ENCODE measurements at regions not wholly inside any gene's neighbourhood (a gene's known extent, or its start where the extent isn't known, plus 50 kb on each side); places are given as distances from the start of the nearest gene placed in this dataset.

DNA sequence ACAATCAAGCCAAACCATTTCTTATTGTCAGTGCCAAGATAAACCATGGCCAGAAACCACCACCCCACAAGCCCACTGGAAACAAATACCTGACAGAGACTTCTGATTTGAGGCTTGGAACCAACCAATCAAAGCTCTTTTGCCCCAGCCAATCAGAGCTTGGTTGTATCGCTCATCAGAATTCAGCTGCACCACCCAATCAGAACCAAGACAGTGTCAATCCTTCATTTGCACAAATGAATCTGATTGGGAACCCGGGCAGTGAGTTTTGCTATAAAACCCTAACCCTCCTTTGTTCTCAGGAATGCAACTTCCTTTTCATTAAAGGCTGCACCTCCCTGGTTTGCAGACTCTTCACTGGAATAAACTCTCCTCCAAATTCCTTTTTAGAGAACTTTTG lies 87.4 kb downstream of the ELAPOR2 start:
- no peak for DNase-seq (ENCODE audit: low spot score)

DNA sequence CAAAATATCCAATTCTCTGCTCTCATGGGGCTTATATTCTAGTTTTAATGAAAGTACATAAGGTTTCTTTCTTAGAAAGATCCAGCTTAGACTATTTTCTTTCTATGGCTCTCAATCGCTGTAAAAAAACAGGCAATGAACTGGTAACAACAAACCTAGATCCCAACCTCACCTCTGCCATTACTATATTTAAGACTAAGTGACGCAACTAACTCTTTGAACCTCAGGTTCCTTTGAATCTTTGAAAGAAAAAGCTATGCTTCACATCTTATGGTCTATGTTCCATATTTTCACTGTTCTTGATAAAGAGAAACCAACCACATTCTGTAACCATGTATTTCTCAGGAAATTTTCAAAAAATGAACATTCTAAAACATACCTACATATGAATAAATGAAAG lies 88.5 kb downstream of the ELAPOR2 start:
- DNase-seq (ENCODE audit: low spot score) = no peak

DNA sequence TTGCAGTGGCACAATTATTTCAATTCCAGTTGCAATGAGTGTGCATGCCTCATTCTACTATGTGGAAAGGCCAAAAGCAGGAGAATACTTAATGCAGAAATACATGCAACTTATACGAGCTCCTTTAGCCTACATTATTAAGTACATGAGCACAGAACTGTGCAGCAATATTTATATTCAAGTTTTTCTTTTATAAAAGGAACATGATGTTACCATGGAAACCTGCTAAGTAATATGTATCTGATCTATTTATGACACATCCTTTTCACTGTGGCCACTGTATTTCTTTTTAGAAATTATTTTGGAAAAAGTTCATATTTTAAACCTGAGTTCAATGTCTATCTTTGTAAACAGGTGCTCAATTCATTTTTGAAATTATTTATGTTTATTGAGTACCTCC lies 88.9 kb downstream of the ELAPOR2 start:
- DNase-seq (ENCODE audit: low spot score) = no peak

- no peak for DNase-seq (ENCODE audit: low spot score)
Observed at GRCh38 chr7:86969865-86970264, 89.6 kb downstream of the ELAPOR2 start.

GRCh38 chr7:86968618-86969017 lies 90.8 kb downstream of the ELAPOR2 start:
- DNase-seq (ENCODE audit: low spot score) = no peak

DNA sequence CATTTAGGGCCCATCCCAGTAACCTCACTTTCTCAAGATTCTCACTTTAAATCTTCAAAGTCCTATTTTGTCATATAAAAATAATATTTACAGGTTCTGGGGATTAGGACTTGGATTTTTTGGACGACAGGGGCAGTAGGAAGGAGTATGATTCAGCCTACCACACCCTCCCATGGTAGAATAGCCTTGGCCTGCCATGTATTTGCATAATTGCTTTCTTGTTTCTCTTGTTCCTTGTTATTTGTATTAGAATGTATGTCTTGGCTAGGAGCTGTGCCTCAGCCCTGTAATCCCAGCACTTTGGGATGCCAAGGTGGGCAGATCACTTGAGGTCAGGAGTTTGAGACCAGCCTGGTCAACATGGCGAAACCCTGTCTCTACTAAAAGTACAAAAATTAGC lies 92.5 kb downstream of the ELAPOR2 start:
- no peak for DNase-seq (ENCODE audit: low spot score)

DNA sequence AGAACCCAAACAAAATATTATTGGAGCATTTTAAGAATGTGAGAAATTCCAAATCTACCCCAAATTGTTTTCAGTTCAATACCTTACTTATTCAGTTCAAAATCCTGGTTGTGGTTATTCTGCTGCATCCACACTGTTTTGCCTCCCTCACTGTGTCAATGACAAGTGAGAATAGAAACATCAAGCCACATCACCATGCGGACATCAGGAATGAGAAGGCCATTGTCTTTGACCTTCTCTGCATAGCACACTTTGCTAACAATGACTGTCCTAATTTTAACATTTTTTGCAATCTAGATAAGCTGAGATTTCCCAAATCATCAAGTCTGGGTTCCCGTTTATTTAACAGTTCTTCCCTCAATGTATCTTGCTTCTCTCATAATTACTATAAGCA lies 93.7 kb downstream of the ELAPOR2 start:
- DNase-seq (ENCODE audit: low spot score) = no peak

DNA sequence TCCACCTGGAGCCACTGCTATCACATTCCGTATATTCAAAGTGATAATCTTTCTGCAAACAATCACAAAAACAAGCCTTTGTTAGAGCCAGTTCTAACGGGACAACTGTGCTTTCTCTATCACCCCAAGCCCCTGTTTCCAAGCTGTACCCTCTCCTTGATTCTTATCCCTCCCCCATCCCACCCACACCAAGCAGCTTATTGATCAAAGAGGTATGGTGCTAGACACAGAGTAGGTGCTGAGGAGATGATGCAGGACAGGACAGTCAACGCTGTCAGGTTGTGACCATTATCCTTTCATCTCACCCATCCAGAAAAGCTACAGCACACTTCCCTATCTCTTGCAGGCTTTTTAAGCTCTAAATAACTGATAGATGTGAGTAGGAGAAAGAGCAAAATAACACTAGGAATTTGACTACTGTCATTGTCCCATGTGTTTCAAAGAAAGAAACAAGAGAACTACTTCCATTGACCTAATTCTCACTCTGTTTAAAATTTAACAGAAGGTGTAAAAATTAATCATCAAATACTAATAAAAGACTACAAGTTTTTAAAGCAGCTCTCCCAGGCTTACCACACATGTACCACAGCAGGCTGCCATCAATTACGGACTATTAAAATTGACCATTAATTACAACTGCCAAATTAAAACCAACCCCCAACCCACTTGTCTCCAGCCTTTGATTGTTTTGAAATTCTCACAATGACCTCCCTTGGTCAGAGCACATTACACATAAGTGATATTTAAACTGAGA lies 94.3 kb downstream of the ELAPOR2 start:
- DNase-seq (ENCODE audit: low spot score) = no peak

DNA sequence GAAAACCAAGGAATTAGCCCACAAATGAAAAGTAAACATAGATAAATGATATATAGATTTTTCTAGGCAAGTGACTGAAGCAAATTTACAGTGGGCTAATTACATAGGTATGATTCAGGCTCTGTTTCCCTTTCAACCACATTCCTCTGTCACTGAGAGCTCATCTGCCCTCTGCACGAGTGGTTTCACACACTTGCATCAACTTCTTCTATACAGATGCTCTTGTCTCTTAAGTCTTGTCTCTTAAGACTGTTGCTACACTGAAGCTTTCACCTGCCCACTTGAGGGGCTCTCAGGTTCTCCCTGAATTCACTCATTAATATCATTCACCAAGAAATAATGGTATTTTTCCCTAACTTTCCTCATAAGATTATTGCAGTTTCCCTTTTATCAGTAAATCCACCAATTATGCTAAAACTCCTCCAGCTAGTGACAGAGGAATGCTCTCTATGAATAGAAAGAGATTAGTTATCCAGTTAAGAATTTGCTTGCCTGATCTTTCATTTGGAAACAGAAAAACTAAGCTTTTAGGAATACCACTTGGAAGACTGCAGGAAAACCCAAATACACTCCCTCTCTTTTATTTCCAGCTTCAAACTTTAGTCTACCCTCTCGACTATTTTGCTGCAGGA lies 95.7 kb downstream of the ELAPOR2 start:
- no peak for DNase-seq (ENCODE audit: low spot score)

GRCh38 chr7:86962623-86963022 lies 96.8 kb downstream of the ELAPOR2 start:
- DNase-seq (ENCODE audit: low spot score) = no peak

- DNase-seq (ENCODE audit: low spot score) = no peak
Observed at GRCh38 chr7:86961686-86962085, 97.8 kb downstream of the ELAPOR2 start.

DNA sequence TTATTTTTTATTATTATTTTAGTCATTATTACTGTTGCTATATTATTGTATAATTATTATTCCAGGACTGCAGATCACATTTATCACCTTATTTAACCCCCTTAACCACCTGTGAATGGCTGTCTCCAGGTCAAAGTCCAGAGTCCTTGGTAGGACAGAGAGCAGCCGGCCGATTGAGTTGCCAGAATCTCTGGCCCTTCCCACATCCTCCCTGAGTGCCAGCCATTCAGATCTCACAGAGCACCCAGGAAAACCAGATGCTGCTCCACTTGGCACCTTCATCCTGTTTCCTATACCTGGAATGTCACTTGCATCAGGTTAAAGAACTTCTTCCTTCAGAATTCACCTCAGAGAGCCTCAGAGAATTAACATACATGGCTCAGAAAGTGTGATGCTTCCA lies 101.1 kb downstream of the ELAPOR2 start:
- no peak for DNase-seq (ENCODE audit: low spot score)

GRCh38 chr7:86956567-86956966 lies 102.9 kb downstream of the ELAPOR2 start:
- DNase-seq (ENCODE audit: low spot score) = no peak

DNA sequence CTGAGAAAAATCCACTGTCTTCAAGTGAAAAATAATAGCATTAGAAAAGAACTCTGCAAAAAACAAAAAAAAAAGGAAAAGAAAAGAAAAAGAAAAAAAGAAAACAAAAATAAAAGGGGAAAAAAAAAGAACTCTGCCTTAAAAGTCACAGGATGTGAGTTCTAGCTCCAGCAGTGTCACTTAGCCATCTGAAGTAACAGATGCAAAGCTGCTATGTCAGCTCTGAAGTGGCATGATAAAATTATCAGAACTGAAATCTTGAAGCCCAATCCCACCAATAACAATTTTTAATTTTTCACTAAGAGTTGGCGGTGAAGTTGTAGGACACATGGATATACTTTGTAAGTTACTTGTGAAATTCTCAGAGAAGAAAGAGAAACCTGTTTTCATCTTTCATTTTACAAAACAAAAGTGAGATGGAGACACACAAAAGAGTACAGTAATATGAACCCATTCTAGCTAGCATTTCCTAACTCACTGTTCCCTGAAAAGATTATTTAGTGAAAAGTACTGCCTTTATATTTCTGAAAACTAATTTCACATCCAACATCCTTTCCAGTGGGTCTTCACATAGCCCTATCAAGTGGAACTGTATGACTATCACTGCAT lies 103.5 kb downstream of the ELAPOR2 start:
- no peak for DNase-seq (ENCODE audit: low spot score)

- DNase-seq (ENCODE audit: low spot score) = no peak
Observed at GRCh38 chr7:86954971-86955370, 104.5 kb downstream of the ELAPOR2 start.

- no peak for DNase-seq (ENCODE audit: low spot score)
Observed at GRCh38 chr7:86953653-86954336, 105.7 kb downstream of the ELAPOR2 start.

GRCh38 chr7:86953219-86953618 lies 106.2 kb downstream of the ELAPOR2 start:
- DNase-seq (ENCODE audit: low spot score) = no peak

- no peak for DNase-seq (ENCODE audit: low spot score)
Observed at GRCh38 chr7:86951895-86952294, 107.6 kb downstream of the ELAPOR2 start.

- DNase-seq (ENCODE audit: low spot score) = no peak
Observed at GRCh38 chr7:86950944-86951343, 108.5 kb downstream of the ELAPOR2 start.

GRCh38 chr7:86950360-86950759 lies 109.1 kb downstream of the ELAPOR2 start:
- DNase-seq (ENCODE audit: low spot score) = no peak

DNA sequence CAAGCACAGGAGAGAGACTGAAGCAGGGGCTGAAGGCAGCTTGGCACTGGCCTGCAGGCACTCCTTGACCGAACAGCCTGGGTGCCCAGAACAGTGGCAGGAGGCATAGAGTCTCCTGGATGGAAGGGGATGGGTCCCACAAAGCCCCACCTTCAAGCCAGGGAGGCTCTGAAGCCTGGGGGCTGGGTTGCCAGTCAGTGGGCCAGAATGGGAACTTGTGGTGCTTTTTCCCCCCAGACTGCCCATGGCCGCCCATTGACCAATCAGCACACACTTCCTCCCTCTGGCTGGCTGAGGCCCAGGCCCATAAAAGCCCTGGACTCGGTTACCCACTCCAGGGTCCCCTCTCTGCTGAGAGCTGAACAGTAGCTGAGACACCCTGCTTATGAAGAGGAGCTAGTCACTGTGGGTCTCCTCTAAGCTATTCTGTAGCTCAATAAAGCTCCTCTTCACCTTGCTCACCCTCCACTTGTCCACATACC lies 109.6 kb downstream of the ELAPOR2 start:
- DNase-seq (ENCODE audit: low spot score) = no peak

- DNase-seq (ENCODE audit: low spot score) = no peak
Observed at GRCh38 chr7:86949052-86949778, 110.2 kb downstream of the ELAPOR2 start.

Measured in umbilical cord (tissue), 1 donor.